ENCODE measurements at regions not wholly inside any gene's neighbourhood (a gene's known extent, or its start where the extent isn't known, plus 50 kb on each side); places are given as distances from the start of the nearest gene placed in this dataset.

GRCh38 chr6:139623372-139623771 is 248.9 kb upstream of the CITED2 start:
- no peak for DNase-seq

GRCh38 chr6:139613496-139613895 is 239.0 kb upstream of the CITED2 start:
- DNase-seq: no peak

- DNase-seq: no peak
These were observed 237.7 kb upstream of the CITED2 start for GRCh38 chr6:139612135-139612465.

GRCh38 chr6:139611327-139612134 is 237.1 kb upstream of the CITED2 start:
- DNase-seq: no peak

GRCh38 chr6:139608466-139609261 is 234.2 kb upstream of the CITED2 start:
- no peak for DNase-seq

- DNase-seq: no peak
These were observed 230.9 kb upstream of the CITED2 start for GRCh38 chr6:139605350-139605749.

- no peak for DNase-seq
These were observed 229.1 kb upstream of the CITED2 start for GRCh38 chr6:139603581-139603980.

- DNase-seq: no peak
These were observed 228.1 kb upstream of the CITED2 start for GRCh38 chr6:139602577-139602976.

- DNase-seq: no peak
These were observed 226.5 kb upstream of the CITED2 start for GRCh38 chr6:139600919-139601475.

- DNase-seq: no peak
These were observed 225.9 kb upstream of the CITED2 start for GRCh38 chr6:139600343-139600742.

GRCh38 chr6:139597771-139598755 is 223.6 kb upstream of the CITED2 start:
- no peak for DNase-seq

GRCh38 chr6:139597087-139597763 is 222.8 kb upstream of the CITED2 start:
- no peak for DNase-seq

GRCh38 chr6:139595183-139595582 is 220.7 kb upstream of the CITED2 start:
- DNase-seq: no peak

- DNase-seq: no peak
These were observed 220.0 kb upstream of the CITED2 start for GRCh38 chr6:139594333-139594965.

GRCh38 chr6:139593081-139593480 is 218.6 kb upstream of the CITED2 start:
- no peak for DNase-seq

GRCh38 chr6:139592011-139592410 is 217.6 kb upstream of the CITED2 start:
- no peak for DNase-seq

GRCh38 chr6:139591075-139591865 is 216.8 kb upstream of the CITED2 start:
- no peak for DNase-seq

- no peak for DNase-seq
These were observed 215.8 kb upstream of the CITED2 start for GRCh38 chr6:139590206-139590605.

GRCh38 chr6:139588734-139589593 is 214.5 kb upstream of the CITED2 start:
- peak; percentile 12 for DNase-seq
